ENCODE measurements at regions not wholly inside any gene's neighbourhood (a gene's known extent, or its start where the extent isn't known, plus 50 kb on each side); places are given as distances from the start of the nearest gene placed in this dataset.

DNA sequence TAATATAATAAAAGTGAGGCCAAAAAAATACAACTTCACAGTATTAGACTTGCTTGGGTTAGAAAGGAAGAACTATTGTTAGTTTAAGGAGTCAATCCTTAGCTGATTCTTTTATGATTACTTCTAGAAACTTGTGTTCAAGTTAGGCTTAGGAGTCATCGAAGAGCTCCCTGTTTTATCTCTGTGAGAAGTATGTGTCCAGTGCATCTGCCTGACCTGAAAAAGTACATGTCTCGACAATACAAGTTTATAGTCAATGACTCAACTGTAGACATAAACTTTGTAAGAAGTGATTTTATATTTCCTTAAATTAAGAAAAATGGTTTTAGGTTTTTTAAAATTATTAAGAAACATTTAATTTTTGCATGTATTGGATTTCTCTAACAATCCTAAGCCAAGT is 571.2 kb downstream of the ZEB2 start:
- intact Hi-C loops (cut with micrococcal nuclease; ENCODE audit: unreplicated experiment): no loop called here
- BruUV-seq (replicated peaks): no TSS peak

GRCh38 chr2:143946436-143947391 is 573.2 kb downstream of the ZEB2 start:
- CTCF ChIA-PET: no interaction called here
- no TSS peak for BruUV-seq (replicated peaks)
- no peak for DNase-seq
- H3K36me3 Mint-ChIP-seq (ENCODE audit: insufficient read depth, unreplicated experiment): no peaks in the 10 kb centered on the region
- H3K4me1 Mint-ChIP-seq (ENCODE audit: low read depth, unreplicated experiment): peaks cover 16% of the 10 kb centered on the region
- H3K9me3 Mint-ChIP-seq (ENCODE audit: low read depth, unreplicated experiment): no peaks in the 10 kb centered on the region
- H3K27me3 Mint-ChIP-seq (ENCODE audit: unreplicated experiment): no peaks in the 10 kb centered on the region
- no peak overlapping the region for H3K4me3 Mint-ChIP-seq (ENCODE audit: low read depth, unreplicated experiment)
- intact Hi-C loops (cut with micrococcal nuclease; ENCODE audit: unreplicated experiment): no loop called here
- TF ChIP-seq CTCF (IDR thresholded peaks at IDR 0.05; ENCODE audit: unreplicated experiment): no peak
- H3K27ac Mint-ChIP-seq (ENCODE audit: unreplicated experiment): no peak overlapping the region

More for the DNA sequence above, 571.2 kb downstream of the ZEB2 start:
- no peak for TF ChIP-seq CTCF (IDR thresholded peaks at IDR 0.05; ENCODE audit: unreplicated experiment)
- CTCF ChIA-PET: no interaction called here
- H3K27me3 Mint-ChIP-seq (ENCODE audit: unreplicated experiment): no peaks in the 10 kb centered on the region
- DNase-seq: no peak
- no peaks in the 10 kb centered on the region for H3K36me3 Mint-ChIP-seq (ENCODE audit: insufficient read depth, unreplicated experiment)
- H3K4me1 Mint-ChIP-seq (ENCODE audit: low read depth, unreplicated experiment): peaks cover 7% of the 10 kb centered on the region
- no peak overlapping the region for H3K27ac Mint-ChIP-seq (ENCODE audit: unreplicated experiment)
- H3K9me3 Mint-ChIP-seq (ENCODE audit: low read depth, unreplicated experiment): no peaks in the 10 kb centered on the region
- no peak overlapping the region for H3K4me3 Mint-ChIP-seq (ENCODE audit: low read depth, unreplicated experiment)

DNA sequence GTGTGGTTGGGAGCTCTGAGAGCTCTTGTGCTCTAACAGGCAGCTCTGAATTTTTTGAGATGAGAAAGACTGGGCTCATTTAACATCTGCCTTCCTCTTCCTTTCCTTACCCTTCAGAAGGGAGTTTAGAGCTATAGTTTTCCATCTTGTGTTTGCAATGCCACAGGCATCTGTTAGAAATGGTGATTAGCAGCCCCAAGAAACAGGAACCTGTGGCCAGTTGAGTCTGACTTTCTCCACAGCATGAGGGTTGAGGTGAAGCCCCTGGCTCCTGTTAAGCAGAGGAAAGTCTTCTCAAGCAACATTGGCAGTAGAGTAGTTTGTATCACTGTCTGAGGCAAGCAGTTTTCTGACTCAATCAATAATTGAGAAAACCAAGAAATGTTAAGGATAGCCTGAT is 577.4 kb downstream of the ZEB2 start:
- Mint-ChIP-seq H3K4me1 (ENCODE audit: low read depth, unreplicated experiment) (peaks cover 44% of the 10 kb centered on the region), H3K27me3 (ENCODE audit: unreplicated experiment) (no peaks in the 10 kb centered on the region), H3K4me3 (ENCODE audit: low read depth, unreplicated experiment) (no peak overlapping the region), H3K9me3 (ENCODE audit: low read depth, unreplicated experiment) (no peaks in the 10 kb centered on the region), H3K27ac (ENCODE audit: unreplicated experiment) (peak overlapping the region; percentile 95), H3K36me3 (ENCODE audit: insufficient read depth, unreplicated experiment) (peaks cover 33% of the 10 kb centered on the region)
- CTCF ChIA-PET: no interaction called here
- BruUV-seq (replicated peaks): no TSS peak
- no peak for DNase-seq
- TF ChIP-seq CTCF (IDR thresholded peaks at IDR 0.05; ENCODE audit: unreplicated experiment): no peak
- intact Hi-C loops (cut with micrococcal nuclease; ENCODE audit: unreplicated experiment): no loop called here

- BruUV-seq (replicated peaks): no TSS peak
- no peak for TF ChIP-seq CTCF (IDR thresholded peaks at IDR 0.05; ENCODE audit: unreplicated experiment)
- intact Hi-C loops (cut with micrococcal nuclease; ENCODE audit: unreplicated experiment): loop anchor here (2.0 kb wide), 1 partner anchor 40 kb away; no protein-coding TSS in a partner anchor
- CTCF ChIA-PET: interaction anchor here (0.7 to 0.9 kb wide), 3 partner anchors 19 to 234 kb away, joined by 3 to 4 read pairs (median 4); no protein-coding TSS in a partner anchor
- peak; percentile 28 for DNase-seq
- Mint-ChIP-seq H3K4me3 (ENCODE audit: low read depth, unreplicated experiment) (peak overlapping the region; percentile 57), H3K4me1 (ENCODE audit: low read depth, unreplicated experiment) (peaks cover 51% of the 10 kb centered on the region), H3K27ac (ENCODE audit: unreplicated experiment) (peak overlapping the region; percentile 95), H3K27me3 (ENCODE audit: unreplicated experiment) (no peaks in the 10 kb centered on the region), H3K9me3 (ENCODE audit: low read depth, unreplicated experiment) (no peaks in the 10 kb centered on the region), H3K36me3 (ENCODE audit: insufficient read depth, unreplicated experiment) (peaks cover 50% of the 10 kb centered on the region)
These were observed 579.2 kb downstream of the ZEB2 start for GRCh38 chr2:143940720-143941119.
